Stimulated activated CD4-positive, alpha-beta T cell treated with anti-CD3 and anti-CD28 coated beads, Interleukin-4, amount 100 ng/mL, for 4 hours (primary cell): ENCODE measurements at regions not wholly inside any gene's neighbourhood (a gene's known extent, or its start where the extent isn't known, plus 50 kb on each side); places are given as distances from the start of the nearest gene placed in this dataset.
A peak's percentile ranks its signal among the peaks of the same experiment; 100 is the strongest.
"Not testable (repeated sequence)": the region's sequence is repeated elsewhere in the genome, so short reads cannot be mapped to it uniquely, and the experiment has no call there.

Experiments used
- DNase-seq, 2 experiments: peaks; one replicate each; pipeline ENCODE4 v3.0.0-alpha.2; 2020

DNA sequence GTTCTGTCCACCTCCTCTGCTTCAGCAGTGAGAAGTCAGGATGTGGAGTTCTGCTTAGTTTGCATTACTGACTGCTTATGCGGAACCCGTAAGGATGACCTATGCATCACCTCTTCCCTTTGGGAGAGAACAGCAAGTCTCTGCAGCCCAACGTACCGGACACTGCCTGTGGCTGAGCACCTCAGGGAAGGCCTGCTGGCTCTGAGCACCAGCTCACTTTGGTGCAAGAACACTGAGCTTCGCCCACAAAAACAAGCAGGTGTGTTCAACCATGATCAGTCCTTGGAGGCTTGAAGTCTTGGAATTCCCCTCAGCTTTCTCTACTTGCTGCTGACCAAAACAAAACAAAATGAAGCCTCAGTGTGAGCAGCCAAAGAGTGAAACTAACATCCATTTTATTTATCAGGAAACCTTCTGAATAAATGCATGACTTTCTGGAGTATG, 52.7 kb upstream of the NCK2 start:
- DNase-seq = no peak

DNA sequence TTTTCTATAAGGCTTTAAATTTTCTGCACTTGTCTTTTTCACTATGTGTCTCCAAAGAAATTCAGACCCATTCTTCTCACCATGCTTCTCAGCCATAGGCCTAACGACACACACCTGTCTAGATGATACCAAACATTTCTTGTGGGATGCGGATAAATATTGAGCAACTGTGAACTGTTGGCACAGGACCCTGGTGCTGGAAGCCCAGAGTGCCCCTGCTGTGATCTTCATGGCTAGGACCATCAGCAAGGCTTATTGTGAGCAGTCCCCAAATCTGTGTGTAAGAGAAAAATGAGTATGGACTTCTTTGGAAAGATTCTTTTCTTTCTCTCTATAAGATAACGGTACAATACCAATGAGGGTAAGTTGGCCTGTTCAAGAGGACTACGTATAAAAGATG, 54.1 kb upstream of the NCK2 start:
- DNase-seq = no peak

DNA sequence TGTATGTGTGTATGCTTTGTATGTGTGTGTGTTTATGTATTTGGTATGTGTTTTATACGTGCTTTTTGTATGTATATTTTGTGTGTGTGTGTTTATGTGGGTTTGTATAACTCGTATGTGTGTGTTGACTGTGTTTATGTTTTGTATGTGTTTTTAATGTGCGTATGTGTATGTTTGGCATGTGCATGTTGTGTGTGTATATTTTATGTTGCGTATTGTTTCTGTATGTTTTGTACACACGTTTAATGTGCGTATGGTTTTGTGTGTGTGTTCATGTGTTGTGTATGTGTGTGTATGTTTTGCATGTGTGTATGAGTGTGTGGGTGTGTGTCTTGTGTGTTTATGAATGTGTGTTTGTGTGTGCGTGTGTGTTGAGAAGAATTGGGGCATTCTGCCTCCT, 55.2 kb upstream of the NCK2 start:
- DNase-seq = no peak

DNA sequence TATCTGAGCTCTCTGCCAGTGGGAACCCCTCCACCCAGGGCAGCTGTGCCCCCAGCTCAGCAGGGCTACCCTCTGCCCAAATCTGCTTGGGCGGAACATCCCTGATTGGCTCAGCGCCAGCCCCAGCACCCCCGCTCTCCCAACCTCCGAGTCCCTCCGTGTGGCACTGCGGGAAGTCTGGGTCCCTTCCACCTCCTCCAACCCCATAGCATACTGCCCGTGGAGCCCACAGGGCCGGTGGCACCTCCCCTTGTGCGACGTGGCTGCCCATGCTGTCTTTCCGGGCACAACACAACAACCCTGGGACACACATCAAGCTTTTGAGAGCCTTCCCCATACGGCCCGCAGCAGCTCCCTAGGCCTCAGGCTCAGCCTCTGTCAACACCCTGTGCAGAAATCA, 55.8 kb upstream of the NCK2 start:
- no peak for DNase-seq

DNA sequence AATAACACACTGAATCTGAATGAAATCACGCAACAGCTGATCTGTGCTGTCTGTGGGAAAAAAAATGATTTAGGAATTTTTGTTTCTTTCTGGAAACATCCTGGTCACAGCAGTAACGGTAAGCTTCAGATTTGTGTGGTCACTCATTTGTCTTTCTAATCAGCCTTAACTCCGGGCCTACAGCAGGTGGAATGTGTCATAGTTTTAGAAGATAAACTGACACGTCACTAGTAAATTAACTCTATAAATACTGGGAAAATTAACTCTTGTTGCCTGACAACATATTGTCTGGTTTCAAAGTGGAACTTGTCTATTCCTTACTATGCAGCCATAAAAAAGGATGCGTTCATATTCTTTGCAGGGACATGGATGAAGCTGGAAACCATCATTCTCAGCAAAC, 58.1 kb upstream of the NCK2 start:
- no peak for DNase-seq

DNA sequence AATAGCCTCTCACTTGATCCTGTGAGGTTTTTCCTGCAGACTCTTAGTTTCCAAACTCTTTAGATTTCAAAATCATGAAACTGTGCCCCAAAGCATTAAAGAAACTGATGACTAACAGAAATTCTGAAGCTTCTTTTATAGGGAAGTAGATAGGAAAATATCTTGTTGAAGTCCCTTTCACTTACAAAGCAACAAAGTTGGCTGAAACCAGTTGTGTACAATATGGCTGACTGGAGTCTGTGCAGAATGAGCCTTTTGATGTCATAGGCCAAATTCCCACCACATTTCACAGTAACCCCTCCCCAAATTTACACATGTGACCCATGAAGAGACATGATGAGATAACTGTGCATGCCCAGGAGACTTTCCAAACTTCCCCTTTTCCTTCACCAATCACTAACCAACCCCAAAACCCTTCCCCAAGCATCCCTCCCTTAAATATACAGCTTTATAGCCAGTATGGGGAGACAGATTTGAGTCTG, 61.7 kb upstream of the NCK2 start:
- DNase-seq = no peak

DNA sequence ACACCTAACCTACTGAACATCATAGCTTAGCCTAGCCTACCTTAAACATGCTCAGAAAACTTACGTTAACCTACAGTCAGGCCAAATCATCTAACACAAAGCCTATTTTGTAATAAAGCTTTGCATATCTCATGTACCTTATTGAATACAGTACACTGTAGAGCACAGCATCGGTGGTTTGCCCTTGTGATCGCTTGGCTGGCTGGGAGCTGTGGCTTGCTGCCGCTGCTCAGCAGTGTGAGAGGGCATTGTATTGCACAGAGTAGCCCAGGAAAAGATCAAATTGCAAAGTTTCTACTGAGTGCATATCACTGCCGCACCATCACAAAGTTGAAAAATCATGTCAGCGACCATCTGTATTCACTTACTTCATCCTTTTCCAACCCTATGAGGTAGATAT, 62.3 kb upstream of the NCK2 start:
- DNase-seq = no peak

DNA sequence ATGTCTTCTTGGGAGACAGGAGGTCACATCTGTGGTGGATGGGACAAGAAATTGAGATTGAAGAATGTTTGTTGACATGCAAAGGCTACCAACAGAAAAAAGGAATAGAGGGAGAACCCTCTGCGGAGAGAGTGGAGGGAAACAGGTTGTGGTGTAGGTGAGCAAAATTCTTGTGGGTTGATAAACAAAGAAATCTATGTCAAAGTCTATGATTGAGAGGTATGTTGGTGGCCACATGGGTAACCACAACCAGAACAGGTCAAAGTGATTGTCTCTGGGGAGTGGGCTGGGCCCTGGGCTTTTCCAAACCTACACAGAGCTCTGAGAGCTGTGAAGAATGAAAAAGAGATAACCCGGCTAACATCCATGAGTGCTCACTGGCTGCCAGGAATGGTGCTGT, 62.8 kb upstream of the NCK2 start:
- DNase-seq = no peak

DNA sequence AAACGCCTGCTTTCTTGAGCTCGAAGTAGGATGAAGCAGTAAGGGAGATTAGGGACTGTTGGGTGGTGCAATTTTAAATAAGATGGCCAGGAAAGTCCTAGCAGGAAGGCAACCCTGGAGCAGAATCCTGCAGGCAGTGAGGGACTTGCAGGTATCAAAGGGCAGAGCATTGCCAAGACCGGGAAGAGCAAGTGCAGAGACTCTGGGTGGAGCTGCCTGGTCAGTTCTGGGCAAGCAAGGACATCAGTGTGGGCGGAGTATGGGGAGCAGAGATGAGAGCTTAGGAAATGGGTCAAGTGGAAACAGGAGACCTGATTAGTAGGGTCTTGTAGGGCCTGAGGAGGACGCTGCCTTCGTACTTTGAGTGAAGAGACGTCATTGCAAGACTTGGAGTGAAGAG, 64.4 kb upstream of the NCK2 start:
- no peak for DNase-seq

DNA sequence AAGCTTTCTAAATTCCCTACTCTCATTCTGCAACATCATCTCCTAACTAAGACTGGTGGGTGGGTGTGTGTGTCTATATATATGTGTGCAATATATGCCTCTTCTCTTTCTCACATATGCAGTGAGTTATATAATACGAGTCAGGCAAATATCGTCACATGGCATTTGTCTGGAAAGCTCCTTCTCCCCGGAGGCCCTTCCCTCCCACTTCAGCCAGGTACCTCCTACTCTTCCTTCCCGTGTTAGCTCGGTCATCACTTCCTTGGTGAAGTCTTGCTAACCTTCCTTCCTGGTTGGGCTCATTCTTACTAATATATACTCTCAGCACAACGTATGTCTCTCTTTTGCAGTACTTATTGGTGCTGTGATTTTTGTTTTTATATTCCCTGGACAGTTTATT, 66.4 kb upstream of the NCK2 start:
- DNase-seq = no peak

DNA sequence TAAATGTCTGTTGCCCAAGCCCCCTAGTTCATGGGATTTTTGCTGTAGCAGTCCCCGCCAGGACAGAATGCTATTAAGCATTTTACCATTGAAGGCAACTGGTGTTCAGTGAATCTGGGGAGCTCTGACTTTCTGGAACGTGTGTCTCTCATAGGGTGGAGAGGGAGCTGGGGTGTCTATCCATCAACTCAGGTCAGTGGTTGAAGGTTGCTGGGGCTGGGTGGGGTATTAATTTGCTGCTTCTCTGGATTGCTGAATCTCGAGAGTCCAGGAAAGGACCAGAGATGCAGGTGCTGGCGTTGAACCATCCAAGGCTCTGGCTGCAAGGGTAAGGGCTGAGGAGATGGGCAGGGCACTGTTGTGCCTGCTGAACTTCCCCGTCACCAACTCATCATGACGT, 66.8 kb upstream of the NCK2 start:
- DNase-seq = no peak

DNA sequence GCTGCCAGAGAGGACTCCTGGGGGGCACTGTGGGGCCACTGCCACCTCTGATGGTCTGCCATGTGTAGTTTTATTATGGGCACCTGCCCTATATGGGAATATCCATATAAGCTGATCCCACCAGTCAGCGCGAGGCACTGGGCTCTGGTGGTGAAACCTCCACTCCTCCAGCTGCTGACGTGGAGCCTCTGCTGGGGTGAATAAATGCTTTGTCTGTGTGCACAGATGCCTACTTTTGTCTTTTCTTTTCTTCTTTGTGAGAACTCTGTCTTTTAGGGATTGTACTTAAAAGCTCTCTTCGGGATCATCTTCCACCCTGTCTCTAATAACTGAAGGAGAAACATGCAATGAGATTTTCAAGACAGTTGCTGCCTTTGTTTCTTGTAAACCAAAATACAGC, 68.9 kb upstream of the NCK2 start:
- DNase-seq = no peak

DNA sequence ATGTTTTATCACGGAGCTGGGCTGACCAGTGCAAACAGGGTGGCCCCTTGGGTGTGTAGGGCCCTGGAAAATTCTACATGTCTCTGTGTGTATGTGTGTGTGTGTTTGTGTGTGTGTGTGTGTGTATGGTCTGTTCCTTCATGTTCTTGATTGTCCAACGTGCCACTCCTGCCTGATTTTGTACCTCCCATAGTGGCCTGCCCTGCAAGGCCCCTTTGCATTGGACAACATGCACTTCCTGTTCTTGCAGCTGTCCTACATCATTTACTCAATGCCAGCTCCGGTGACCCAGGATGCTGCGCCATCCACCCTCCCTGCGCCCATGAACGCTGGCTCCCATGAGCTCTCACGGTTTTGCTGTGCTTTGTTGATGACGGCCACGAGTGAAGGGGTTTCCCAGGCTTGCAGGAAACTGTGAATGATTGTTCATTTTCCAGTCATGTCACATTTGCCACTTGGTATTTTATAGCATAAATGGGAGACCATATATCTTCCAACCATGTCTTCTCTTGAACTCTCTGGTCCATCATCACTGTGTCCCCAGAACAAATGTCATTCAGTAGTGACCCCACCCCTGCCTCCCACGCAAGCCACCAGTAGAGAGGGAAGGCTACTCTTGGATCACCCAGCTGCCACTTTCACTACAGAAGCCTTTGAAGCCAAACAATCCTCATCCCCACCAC, 69.7 kb upstream of the NCK2 start:
- DNase-seq = peak; percentile 30 to 34

DNA sequence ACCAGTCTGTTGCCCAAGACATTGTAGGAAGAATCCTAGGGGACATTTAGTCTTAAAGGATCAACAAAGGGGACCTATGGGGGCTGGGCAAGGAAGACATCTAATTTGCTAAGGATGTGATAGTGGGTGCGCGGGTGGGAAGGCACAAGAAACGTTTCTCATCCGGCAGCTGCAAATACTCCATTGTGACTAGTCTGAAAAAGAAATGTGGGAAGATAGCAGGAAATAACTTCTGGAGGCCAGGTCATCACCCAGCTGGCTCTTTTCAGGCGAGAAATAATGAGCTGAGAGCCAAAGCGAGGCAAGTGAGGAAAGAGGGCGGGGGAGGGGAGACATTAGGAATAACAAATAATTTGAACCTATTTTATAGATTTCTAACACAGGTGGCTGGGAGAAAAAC, 70.3 kb upstream of the NCK2 start:
- DNase-seq = no peak

DNA sequence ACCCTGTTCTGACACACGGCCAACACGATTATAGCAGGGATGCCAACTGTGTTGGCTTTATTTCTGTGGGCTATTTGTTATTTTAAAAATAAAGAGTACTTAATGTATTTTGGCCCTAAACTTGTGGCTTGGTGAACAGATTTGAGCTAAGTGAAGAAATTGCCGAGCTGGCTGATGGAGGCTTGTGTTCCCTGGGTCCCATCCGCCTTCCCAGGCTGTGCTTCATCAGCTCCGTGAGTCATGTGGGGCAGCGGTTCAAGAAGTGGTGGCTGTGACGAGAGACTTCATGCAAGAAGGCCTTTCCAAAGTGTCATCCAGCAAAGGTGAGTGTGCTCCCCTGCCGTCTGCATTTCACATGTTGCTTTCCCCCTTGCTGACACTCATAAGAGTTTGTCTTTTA, 73.6 kb upstream of the NCK2 start:
- no peak for DNase-seq

DNA sequence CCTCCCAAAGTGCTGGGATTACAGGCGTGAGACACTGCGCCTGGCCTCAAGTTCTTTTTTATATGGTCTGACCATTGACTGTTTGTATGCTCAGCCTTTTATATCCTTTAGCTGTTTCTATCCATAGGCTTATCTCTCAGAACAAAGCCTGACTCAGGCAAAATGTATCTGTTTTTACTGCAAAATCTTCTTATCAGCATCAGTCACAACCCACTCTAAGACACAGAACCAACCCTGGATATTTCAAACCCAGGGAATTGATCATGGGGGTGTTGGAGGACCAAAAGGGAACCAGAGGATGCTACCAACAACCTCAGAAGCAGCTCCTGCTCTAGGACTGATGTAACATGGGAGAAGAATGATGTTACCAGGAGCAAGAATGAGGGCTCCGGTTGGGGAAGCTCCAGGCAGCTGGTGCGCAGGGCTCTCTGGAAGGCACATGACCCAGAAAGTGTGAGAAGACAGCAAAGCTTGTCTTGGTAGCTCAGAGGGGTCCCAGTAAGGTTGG, 75.3 kb upstream of the NCK2 start:
- no peak for DNase-seq

DNA sequence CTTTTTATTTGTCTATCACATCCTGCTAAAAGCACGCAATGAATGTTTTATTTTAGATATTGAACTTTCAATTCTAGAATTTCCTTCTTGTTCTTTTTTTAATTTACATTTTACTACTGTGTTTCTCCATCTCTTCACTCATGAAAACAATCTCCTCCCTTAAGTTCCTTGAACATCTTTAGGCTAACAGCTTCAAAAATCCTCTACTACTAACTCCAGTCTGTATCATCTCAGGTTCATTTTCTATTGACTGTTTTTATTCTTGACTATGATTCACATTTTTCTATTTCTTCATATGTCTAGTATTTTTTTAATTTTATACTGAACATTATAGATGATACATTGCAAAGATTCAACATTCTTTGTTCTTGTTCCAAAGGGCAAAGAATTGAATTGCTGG, 79.2 kb upstream of the NCK2 start:
- no peak for DNase-seq

DNA sequence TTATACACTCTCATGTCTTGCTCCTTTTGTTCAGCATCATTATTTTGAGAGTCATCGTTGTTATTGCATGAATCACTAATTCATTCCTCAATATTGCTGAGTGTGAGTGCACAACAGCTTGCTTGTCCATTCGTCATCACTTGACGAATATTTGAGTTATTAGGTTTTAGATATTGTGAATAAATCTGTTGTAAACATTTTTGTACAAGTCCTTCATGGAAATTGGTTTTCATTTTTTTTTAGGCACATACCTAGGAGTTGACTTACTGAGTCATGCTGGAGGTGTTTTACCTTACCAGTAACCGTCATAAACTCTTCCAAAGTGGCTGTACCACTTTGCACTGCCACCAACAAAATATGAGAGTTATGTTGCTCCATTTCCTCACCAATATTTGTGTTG, 84.2 kb upstream of the NCK2 start:
- no peak for DNase-seq

DNA sequence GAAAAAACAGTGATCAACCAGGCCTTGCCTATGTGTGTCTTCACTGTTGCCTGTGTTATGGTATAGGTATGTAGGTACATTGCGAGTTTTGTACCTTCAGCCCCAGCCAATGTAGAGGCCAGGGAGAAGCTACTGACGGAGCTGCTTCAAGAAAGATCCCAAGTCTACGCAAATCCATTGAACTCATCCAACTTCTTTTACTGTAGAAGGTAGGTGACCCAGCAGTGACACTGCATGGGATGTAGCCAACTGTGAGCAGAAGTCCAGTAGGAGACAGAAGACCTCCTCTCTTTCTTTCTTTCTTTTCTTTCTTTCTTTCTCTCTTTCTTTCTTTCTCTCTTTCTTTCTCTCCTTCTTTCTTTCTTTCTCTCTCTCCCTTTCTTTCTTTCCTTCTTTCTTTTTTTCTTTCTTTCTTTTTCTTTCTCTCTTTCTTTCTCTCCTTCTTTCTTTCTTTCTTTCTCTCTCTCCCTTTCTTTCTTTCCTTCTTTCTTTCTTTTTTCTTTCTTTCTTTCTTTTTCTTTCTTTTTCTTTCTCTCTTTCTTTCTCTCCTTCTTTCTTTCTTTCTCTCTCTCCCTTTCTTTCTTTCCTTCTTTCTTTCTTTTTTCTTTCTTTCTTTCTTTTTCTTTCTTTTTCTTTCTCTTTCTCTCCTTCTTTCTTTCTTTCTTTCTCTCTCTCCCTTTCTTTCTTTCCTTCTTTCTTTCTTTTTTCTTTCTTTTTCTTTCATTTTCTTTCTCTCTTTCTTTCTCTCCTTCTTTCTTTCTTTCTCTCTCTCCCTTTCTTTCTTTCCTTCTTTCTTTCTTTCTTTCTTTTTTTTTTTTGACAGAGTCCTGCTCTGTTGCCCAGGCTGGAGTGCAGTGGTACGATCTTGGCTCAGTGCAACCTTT, 88.7 kb upstream of the NCK2 start:
- not testable (repeated sequence) for DNase-seq

DNA sequence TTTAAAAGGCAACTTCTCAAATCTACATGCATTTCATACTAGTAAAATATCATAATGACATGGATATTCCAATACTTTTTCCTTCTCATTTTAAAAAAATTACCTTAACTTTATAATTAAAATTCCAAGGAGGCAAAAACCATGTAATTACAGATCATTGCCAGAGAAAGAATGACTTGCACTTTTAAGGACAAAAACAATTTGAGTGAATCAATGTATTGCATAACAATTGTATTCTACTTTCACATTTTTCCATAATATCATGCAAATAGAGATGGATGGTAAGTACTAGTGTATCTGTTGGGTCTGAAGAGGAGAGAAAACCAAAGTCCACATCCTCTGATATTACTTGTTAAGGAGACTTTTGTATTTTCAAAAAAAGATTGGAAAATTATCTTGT, 89.5 kb upstream of the NCK2 start:
- DNase-seq = no peak

DNA sequence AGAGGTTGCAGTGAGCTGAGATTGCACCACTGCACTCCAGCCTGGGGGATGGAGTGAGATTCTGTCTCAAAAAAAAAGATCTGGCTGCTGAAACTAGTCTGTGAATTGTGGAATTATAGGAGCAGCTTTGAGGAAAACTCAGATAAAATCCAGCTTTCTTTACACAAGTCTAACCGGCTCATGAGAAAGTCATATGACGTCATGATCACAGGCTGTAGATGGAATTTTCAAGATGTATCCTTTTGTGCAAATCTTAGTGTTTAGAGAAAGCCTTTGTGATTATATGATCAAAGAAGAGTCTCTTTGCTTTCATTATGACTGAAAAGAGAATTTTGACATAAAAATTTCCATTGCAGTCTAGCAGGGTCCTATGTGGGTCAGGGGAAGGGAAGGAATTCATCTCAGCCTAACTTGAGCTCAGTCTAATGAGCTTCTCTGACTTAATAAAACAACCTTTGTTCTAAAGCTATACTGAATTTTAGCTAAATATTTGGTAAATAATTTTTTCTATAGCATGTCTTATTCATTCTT, 90.2 kb upstream of the NCK2 start:
- DNase-seq = no peak

DNA sequence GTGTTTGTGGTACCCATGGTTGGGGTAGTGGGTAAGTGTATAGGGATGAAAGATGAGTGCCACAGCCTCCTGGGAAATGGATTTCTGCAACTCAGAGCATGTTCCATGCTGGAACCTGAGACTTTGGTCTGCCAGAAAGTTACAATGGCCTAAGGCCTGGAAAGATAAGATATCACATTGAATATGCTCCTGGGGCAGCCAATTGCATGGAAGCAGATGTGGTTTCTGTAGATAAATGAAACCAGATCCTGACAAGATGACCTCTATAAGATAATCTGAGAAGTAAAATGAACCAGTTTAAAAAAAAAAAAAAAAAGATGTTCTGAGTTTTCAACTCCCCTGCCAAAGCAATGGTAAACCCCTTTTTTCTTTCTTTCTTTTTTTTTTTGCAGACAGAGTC, 91.4 kb upstream of the NCK2 start:
- no peak for DNase-seq

DNA sequence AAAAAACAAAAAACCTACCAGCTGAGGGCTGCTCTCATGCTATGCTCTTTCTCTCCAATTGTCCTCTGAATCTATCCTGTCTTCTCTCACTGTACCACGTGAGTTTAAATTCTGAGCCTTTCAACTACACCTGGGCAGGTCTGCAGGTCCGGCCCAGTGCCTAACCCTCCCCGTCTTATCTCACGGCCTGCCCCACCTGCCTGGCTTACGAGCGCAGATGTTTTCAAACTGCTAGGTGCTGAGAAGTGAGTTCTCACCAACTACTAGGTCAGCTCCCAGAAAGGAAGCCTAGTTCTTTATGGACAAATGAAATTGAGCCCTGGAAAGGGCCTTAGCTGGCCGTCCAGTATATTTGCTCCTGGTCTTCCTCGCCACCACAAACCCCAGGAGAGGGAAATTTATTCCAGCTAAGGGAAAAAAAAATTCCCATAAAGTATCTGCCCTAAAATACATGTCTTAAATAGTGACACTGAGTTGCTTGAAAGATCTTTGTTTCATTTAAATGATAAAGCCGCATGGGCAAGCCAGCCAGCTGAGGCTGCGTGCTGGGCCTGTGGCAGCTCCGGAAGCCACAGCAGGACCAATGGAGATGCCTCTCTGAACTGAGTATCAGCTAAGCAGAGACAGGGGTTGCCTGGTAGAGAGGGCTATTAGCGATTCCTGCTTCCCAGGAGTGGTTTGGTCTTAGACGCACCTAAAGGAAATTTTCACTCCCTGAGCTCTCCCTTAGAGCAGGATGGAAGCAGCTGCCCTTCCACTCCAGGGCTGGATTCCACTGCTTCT, 92.5 kb upstream of the NCK2 start:
- no peak for DNase-seq
